GM19468 (cell line): ENCODE measurements at regions not wholly inside any gene's neighbourhood (a gene's known extent, or its start where the extent isn't known, plus 50 kb on each side); places are given as distances from the start of the nearest gene placed in this dataset.
"Not testable (repeated sequence)": the region's sequence is repeated elsewhere in the genome, so short reads cannot be mapped to it uniquely, and the experiment has no call there.

Source experiments
- ATAC-seq: cut with Tn5 transposase; IDR thresholded peaks from one replicate; pipeline ENCODE4 v1.9.1; 2021; ENCODE audit warnings: mild to moderate bottlenecking, moderate library complexity, moderate number of reproducible peaks; ENCODE audit not compliant: unreplicated experiment; ENCODE audit errors: extremely low read depth

DNA sequence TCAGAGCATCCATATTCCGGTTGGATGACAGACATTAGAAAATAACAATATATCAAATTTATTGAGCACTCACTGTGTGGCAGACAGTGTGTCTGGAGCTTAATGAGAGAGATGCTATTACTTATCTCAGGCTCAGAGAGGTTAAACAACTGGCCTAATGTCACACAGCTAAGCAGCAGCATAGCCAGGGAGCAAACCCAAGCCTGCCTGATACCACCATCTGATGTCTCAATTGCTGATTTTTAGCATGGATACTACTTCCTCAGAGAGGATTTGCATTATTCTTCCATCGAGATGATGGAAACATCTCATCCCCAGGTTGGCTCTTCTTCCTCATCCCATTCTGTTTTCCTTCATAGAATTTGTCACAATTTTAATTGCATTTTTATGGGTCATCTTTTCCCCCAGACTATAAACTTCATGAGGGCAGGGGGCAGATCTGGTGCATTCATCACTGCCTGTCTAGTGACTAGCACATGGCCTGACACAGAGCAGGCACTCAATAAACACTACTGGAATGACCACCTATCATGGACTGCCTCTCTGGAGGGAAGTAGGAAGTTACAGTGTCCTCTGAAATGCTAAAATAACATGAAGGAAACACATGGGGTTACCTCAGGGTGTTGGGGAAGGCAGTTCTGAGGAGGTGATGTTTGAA is 344.8 kb upstream of the CCL2 start:
- ATAC-seq = no peak

DNA sequence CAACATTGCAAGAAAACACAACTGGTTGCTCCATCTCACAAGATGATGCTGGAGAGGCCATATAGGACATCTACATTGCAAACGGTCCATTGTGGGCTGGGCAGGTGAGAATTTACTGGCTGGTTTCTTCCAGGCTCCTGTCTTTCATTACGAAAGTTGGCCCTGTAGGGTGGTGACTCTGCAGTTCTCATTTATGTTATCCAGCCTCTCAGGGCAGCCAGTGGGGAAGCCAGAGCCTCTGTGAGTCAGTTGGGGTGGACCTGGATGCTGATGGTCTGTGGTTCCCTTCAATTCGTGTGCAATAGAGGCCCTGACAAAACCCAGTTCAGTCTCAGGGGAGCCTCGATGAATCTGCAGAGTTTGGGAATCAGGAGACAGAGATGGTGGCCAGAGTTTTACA is 341.0 kb upstream of the CCL2 start:
- ATAC-seq = no peak

DNA sequence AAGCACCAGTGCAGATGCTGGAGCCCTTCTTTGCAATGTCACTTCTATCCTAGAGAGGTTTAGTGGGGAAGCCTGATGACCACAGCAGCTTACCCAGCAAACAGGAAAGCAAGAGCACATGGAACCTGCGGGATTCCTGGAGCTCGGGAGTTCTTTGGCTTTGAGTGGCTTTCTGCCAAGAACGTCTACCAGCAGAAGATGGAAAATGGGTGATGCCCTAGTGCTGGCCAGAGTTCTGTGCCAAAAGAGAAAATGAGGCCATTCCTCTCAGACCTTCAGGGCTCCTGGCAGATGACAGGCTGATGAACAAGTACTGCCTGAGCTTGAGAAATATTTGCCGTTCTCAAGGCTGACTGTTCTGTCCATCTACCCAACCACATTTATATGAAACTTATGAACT is 332.1 kb upstream of the CCL2 start:
- ATAC-seq = no peak

DNA sequence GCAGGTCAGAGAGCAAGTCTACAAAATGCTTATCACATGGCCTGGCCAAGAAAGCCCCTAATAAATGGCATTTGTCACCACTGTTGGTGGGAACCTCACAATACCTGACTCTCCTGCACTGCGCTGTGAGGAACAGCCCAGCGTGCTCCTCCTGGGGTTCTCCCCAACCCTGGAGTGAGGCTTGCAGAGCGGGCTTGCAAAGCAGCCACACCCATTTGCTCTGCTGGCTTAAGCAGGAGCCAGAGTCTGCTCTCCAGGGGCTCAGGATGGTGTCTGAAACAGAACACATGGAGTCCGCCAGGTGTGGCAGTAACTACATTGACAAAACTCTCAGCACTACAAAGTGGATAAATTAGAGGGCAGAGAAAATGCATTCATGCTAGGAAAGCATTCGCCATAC is 331.0 kb upstream of the CCL2 start:
- no peak for ATAC-seq

DNA sequence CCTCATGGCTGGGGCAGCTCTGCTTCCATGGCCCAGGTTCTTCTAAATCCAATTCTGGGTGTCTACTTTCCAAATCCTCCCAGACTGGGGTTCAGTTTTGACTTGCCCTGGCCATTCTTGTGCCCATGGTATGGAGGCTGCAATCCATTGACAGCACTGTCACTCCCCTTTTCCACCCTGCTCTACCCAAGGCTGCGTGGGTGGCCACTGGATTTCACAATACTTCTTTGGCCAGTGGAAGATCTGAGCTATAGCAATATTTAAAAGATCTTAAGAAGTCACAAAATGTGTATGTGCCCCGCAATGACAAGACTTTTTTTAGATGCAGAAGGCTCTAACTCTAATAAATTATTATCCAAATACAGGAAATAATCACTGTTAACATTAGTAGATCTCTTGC is 329.4 kb upstream of the CCL2 start:
- no peak for ATAC-seq

DNA sequence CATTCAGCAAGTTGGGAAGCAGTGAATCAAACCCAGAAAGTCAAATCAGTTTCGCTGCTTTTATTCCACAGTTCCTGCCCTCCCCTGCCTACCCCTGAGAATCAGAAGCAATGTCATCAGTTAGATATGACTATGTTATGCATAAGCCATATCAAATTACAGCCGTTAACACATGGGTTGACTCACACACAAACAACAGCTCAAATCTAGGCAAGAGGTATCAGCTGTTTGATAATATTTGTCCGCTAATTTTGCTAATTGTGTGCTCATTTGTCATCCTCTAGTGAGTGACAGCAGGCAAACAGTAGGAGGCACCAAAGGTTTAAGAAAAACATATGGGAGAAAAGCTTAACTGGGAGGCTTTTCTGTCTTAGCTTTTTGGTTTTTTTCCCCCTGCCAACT is 327.4 kb upstream of the CCL2 start:
- ATAC-seq = no peak

DNA sequence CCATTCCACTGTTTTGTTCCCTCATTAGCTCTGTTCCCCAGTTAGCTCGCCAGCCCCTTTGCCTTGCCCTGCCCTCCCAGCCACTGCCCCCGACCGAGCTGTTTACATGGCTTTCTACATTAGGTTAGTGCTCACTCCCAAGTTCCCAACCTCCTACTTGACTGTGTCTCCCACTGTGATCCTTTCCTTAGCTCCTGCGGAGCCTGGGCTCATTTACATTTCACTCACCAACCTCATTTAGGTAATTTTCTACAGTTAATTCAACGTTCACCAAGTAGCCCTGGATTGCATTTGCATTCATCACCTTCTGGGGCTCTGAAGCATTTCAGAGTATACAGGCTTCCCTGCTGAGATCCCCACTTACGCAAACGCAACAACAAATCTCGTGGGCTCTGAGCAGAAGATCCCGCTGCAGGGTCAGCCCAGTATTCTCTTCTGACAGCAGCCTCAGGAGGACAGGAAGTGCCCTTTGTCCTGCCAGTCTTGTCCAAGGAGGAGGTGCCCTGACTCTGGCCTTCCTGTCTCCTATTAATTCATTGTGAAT is 325.8 kb upstream of the CCL2 start:
- ATAC-seq = no peak

DNA sequence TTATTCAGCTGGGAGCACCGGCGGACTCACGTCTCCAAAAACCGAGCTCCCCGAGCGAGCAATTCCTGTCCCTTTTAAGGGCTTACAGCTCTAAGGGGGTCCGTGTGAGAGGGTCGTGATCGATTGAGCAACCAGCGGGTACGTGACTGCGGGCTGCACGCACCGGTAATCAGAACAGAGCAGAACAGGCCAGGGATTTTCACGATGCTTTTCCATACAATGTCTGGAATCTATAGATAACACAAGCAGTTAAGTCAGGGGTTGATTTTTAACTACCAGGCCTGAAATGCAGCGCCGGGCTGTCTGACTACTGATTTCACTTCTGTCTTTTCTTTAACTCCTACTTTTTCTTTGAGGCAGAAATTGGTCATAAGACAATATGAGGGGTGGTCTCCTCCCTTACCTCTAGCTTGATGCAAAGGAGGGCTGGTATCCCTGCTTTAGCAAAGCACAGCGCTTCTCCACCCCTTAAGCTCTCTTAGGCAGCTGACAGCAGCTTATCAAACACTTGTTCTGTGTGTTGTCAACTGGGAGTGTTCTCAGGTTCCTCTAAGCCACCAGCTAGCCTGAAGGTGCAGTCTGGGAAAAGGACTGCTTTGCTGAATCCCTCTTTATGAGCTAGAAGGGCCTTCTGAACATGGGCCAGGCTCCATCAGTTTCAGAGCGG is 323.8 kb upstream of the CCL2 start:
- ATAC-seq = not testable (repeated sequence)

DNA sequence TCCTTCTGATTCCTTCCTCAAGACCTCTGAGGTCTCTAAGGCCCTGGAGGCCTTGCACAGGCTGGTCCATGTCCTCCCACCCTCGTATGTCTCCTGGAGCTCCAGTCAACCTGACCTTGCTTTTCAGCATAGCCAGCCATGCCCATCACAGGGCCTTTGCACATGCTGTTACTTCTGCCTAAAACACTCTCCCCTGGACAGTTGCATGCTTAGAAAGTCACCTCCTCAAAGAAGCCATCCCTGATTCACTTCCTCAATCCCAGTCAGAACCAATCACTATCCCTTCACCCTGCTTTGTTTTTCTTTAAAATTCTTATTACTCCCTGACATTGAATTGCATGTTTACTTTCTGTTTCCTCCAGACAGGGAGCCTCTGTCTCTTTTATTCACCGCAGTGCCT is 322.1 kb upstream of the CCL2 start:
- ATAC-seq = no peak

DNA sequence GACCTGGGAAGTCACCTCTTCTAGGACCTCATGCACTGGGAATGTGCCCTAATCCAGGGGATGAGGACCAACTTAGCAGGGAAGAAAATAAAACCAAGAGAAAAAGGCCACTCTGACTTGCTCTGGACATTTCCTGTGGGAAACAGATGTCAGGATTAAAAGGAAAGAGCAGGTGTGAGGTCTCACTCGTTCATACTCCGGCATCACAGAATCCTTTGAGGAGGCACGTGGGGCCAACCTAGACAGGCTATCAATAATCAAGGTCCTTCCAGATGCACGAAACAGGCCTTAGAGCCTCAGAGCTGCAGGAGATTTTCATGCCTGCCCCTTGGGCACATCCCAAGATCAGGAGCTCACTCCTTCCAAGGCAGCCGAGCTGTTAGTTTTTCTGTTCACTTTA is 321.5 kb upstream of the CCL2 start:
- no peak for ATAC-seq

DNA sequence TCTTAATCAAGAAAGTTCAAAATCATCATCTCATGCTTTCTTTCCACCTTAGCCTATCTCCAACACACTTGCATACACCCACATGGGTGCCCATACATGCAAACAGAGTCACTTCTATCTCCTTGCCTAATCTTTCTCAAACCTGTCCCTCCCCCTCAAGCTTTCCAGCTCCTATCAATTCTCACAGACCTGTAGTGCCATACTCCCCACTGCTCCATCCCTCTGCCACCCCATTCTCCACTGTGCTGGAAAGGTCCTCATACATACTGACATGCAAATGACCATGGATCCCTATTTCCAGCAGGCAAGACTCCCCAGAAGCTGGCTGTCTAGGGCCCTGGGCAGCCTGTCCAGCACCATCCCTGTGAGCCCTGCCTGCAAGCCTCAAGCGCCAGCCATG is 320.4 kb upstream of the CCL2 start:
- ATAC-seq = no peak

DNA sequence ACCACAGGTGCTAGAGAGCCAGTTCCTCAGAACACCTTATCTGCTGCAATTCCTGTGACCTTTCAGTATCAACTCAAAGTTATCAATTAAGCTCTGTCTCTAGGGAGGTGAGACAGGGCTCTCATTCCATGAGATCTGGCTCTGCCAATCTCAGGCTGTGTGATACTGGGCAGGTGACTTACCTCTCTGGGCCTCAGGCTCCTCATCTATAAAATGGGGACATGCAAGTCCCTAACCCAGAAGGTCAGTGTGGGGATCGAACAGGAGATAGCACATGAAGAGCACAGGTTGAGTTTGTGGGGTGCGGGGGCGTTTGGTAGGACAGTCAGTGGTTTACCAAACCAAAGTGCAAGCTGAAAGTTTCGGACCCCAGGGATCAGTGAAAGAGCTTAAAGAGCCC is 319.3 kb upstream of the CCL2 start:
- ATAC-seq = no peak

DNA sequence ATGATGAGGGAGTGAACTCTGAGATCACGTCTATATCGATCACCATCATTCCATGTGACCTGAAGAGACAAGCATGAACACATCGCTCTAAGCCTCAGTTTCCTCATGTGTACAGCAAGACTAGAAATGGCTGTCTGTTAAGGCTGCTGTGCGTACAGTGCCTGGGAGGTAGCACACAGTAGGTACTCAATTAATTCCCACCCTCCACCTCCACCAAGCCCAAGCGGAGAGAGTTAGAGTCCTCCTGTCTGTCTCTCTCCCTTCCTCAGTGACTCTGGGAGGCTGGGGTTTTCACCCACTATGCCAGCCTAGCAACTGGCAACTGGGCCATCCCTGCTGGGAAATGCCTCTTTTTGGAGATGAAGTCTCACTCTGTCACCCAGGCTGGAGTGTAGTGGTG is 318.3 kb upstream of the CCL2 start:
- ATAC-seq = no peak

DNA sequence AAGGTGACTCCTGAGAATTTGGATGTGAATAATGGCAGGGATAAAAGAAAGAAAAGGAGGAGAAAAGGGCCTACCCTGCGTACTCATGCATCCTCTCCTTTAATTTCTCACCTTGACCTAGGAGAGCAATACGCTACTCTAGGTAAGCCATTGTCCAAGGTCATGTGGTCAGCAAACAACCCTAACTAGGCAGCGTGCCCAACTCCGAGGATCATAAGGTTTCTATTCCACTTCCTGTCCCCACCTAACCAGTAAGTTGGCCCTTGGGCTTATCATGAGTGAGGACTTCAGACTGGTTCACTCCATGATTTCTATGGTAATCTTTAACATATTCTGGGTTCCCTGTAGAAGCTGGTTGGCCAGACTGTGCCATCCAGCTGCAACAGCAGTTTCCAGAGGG is 315.1 kb upstream of the CCL2 start:
- ATAC-seq = no peak

DNA sequence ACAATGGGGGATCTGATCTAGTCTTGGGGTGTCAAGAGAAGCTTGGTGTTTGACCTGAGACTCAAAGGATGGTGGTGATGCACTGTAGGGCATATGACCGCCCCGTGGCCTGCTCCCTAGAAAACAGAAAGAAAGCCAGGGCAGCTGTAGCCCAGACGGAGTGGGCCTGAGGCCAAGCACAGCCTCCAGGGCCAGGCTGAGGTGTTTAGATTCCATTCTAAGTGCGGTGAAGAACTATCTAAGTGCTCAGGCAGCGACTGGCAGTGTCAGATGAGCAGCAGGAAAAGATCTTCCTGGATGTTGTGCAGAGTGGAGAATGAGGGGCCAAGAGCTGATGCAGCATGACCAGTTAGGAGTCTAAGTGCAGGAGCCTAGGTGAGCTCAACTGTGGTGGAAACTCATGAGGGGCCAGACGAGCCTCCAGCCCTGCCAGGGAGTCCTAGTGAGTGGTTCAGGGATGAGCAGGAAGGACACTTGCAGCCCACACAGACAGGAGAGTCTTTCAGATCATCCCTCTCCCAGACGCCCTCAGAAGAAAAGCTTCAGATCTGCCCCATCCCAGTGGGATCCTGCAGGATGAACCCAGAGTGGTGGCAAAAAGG is 314.2 kb upstream of the CCL2 start:
- ATAC-seq = no peak

DNA sequence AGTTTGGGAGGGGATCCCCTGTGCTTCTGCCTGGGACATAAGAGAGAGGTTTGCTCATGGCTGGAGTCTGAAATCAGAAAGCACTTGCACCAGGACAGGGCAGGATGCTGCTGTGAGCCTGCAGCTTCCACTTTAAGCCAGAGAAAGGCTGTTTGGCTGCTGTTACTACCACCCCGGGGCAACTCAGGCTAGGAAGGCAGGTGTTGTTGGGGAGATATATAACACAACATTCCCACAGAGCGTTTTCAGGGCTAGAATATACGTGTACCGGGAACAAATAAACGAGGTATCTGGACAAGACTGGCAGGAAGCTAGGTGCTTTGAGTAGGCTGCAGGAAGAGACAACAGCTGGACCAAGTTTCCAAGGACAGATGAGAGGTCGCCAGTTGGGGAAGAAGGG is 313.3 kb upstream of the CCL2 start:
- no peak for ATAC-seq

DNA sequence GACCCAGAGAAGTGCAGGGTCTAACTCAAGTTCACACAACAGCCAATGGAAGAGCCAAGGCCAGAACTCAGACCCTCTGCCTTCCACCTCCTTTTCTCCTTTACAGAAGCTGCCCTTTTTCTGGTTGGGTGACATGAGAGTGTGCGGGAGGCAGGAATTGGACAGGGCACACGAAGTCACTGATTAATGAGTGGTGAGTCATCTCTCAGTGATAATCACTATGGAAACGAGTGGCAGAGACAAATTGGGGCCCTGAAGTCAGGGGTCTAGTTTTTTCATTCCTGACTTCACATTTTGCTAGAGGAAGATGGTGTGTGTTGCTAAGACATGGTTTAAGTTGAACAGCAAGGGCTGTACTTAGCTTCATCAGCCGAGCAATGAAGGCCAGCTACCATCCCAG is 312.7 kb upstream of the CCL2 start:
- ATAC-seq = no peak

DNA sequence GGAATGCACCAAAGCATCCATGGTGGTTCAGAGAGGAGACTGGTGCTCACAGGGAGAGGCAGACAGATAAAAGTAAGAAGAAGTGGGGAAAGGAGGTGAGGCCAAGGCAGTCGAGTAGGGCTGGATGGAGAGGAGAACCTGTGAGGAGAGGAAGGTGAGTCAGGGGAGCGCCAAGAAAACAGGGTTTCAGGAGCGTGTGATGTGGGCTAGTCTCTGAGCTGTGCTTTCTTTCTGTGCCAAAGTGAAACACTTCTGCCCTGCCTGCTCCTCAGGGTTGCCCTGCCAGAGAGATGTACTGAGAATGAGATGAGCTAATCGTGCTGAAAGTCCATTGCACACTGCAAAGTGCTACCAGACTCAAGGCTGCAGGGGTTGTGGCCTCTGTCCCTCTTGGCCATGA is 310.7 kb upstream of the CCL2 start:
- ATAC-seq = no peak

DNA sequence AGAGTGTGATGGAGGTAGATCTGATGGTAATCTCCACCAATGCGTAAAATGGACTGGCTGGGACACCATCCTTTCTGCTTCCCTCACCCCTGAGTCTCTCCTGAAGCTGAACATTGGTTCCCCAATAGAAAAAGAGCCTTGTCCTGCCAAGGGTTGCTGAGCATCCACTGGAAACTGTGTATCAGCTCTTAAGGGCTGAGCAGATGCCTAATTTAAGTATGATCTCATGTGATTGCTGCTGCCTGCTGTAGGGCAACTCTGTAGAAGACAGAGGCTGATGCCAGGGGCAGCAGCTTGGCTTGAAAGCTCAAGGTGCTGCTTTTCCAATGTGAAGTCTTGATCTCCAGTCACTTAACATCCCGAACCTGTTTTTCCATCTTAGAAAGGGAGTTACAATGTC is 310.3 kb upstream of the CCL2 start:
- no peak for ATAC-seq

DNA sequence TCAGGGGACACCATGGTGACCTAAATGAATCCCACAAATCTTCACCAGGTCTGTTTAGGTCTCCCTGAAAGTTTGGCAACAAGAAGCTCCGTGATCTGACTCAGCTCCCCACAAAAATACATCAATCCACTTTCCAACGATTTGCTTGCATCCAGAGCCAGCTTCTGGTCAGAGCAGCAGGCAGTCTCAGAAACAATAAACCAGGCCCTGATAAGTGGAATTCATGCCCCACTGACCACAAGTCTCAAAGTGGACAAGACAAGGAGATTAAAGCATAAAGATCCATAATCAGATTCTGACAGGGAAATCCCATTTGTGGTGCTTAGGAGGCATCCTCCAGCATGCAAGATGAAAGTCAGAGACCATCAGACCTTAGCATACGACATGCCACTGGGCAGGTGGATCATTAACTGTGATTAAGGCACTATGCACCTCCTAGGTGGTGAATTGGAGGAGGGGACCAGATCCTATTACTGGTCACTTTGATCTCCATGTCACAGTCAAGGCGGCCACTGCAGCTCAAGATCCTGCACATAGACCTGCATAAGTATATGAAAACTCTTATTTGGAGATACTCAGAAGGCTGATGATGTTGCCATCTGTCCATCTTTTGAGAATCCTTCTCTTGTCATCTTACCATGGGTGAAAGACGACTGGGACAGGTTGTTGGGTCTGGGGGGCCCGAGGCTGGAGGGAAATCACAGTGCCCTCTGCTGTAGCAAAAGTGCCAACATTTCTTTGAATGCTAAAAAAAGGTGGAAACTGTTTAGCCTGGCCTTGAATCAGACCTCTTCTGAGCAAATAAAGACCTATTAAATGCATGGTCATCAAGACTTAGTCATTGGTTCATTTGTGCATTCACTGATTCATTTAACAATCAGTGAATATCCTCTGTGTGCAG is 309.2 kb upstream of the CCL2 start:
- ATAC-seq = no peak

DNA sequence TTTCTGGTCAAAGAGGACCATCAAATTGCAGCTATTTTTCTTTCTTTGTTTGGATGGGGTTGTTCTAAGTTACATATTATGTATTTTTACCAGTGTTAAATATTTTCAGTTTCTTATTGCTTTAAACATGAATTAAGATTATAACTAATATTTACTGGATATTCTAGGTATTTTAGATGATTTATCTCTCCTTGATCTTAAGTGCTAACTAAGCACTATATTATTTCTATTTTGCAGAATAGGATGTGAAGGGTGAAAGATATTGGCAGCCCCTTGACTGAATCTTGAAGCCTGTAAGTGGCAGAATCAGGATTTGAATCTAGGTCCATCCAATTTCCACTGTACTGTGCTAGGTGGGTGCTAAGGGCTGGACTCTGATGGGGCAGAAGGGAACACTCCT is 307.3 kb upstream of the CCL2 start:
- no peak for ATAC-seq
